Astrocyte of the cerebellum (primary cell): ENCODE measurements at regions not wholly inside any gene's neighbourhood (a gene's known extent, or its start where the extent isn't known, plus 50 kb on each side); places are given as distances from the start of the nearest gene placed in this dataset.

Experiments
- DNase-seq: peaks from one replicate; pipeline ENCODE4 v3.0.0-alpha.2; 2011; ENCODE audit warnings: low read depth
- H3K4me3 ChIP-seq: 2 replicates; pipeline ENCODE4 v1.5.1; 2011; ENCODE audit warnings: mild to moderate bottlenecking, low read depth, low read length, moderate library complexity
- in situ Hi-C: cut with HindIII; loops from 2 replicates; pipeline ENCODE4 v1.10.0; 2017; ENCODE audit warnings: low sequenced_read_pairs
- TF ChIP-seq, protein P1 (sequence below): IDR thresholded peaks from 2 replicates; pipeline ENCODE4 v1.5.1; 2012; ENCODE audit warnings: low read length, low read depth, moderate library complexity, mild to moderate bottlenecking; ENCODE audit errors: missing control alignments

DNA sequence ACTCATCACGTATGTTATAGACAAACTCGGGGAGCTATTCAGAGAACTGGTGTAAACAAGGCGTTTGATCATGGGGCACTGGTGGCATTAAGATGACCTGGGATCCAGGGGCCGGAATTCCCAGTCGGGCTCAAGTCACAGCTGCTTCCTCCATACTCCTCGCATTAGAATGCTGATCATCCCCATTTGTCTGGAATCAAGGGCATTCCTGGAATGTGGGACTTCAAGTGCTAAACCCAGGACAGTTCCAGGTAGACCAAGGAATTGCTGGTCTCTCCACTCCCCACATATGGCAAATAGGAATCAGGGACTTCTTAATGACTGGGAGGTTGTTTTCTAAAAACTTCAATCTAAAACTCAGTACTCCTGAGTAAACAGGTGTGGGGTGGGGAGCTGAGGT lies 355.7 kb upstream of the RAB6C start:
- H3K4me3 ChIP-seq: no peak overlapping the region
- TF ChIP-seq, protein P1, sequence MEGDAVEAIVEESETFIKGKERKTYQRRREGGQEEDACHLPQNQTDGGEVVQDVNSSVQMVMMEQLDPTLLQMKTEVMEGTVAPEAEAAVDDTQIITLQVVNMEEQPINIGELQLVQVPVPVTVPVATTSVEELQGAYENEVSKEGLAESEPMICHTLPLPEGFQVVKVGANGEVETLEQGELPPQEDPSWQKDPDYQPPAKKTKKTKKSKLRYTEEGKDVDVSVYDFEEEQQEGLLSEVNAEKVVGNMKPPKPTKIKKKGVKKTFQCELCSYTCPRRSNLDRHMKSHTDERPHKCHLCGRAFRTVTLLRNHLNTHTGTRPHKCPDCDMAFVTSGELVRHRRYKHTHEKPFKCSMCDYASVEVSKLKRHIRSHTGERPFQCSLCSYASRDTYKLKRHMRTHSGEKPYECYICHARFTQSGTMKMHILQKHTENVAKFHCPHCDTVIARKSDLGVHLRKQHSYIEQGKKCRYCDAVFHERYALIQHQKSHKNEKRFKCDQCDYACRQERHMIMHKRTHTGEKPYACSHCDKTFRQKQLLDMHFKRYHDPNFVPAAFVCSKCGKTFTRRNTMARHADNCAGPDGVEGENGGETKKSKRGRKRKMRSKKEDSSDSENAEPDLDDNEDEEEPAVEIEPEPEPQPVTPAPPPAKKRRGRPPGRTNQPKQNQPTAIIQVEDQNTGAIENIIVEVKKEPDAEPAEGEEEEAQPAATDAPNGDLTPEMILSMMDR: no peak
- in situ Hi-C loops: no loop called here
- DNase-seq: no peak

DNA sequence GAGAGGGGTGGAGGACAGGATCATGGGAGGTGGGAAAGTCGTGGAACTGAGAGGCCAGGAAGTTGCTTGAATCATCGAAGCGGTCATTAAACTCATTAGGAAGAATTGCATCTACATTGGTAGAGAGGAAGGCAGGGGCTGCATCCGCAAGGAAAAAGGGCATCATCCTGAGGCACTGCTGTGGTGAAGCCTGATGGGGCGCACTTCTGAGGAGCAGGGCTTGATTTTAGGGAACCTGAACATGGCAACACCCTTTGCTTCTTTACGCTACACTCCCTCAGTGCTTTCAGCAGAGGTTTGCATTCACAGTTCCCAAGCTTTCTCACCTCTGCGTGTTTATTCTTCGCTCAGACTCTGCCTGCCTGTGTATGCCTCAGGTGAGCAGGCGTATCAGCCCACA lies 352.0 kb upstream of the RAB6C start:
- no peak for DNase-seq
- H3K4me3 ChIP-seq: no peak overlapping the region
- TF ChIP-seq, protein P1: no peak
- in situ Hi-C loops: no loop called here

DNA sequence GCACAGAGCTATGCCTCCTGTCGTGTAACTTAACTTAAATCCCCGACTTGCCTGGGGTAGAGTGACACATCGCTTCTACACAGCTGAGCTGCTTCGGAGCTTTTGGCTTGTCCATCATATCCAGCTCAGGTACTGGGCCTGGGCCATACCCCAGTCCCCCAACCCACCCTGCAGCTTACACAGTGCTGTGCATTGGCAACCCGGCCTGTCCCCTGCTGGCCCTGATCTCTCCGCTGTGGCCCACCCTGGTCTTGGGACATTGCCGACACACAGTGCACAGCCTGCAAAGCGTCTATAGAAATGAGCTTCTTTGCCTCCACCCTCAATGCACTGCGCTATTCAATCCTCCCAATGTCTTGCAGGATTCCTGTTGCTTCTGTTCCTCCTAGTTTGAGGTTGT lies 342.8 kb upstream of the RAB6C start:
- DNase-seq: no peak
- TF ChIP-seq, protein P1: no peak
- no peak overlapping the region for H3K4me3 ChIP-seq
- in situ Hi-C loops: no loop called here

DNA sequence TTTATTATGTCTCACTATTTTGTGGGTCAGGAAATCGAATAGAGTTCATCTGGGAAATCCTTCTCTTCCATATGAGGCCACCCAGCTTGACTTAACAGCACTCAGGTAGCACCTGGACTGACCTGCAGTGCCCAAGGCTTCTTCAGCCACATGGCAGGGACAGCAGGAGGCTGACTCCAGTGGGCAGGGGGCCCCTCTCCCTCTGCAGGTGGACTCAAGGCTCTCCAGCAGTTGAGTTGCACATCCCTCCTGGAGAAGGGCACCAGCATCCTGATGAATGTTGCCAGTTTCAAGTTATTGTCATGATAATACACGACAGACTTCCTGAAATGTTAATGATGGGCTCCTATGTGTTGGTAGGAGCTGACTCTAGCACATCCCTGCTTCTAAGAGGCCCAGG lies 338.1 kb upstream of the RAB6C start:
- no peak for DNase-seq
- in situ Hi-C loops: loop anchor here (5.0 kb wide), 1 partner anchor 59 kb away; no protein-coding TSS in a partner anchor
- H3K4me3 ChIP-seq: no peak overlapping the region
- TF ChIP-seq, protein P1: no peak

DNA sequence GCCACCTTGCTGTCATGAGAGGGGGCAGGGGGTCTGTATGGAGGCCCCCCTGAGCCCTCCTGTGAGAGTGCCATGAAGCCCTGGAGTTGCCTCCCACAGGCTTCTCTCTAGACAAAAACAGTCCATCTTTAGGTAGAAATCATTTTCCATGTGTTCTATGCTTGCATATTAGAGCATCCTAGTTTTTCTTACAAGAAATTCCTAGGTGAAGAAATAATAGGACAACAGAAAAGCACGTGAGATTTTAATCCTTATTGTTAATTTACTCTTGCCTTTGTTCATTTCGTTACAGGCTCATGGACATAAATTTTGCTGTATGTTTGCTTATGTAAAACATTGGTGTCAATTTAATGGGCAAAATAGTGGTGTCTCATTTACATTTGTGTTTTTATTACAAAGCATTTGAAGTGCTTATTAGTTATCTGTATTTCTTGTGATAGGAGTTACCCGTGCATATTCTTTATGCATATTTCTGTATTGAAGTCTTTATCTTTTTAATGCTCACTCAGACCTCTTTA lies 336.9 kb upstream of the RAB6C start:
- in situ Hi-C loops: loop anchor here (5.0 kb wide), 1 partner anchor 60 kb away; no protein-coding TSS in a partner anchor
- DNase-seq: no peak
- H3K4me3 ChIP-seq: no peak overlapping the region
- TF ChIP-seq, protein P1: no peak

DNA sequence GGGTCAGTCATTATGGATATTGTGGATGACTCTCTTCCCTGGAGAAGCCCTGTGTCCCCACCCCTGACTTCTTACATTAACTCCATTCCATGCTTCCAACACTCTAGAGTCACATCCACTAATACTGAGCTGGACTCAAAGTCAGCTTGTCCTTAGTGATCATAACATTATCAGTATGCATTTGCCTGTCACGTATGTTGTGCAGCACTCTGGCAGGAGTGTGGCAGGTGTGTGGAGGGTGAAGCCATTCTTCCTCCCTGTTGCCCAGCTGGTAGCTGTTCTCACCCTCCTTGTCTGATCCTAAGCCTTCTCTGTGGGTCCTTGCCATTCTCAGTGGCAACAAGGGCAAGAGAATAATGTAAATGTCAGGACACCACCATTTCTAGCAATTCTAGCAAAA lies 334.1 kb upstream of the RAB6C start:
- no peak for DNase-seq
- in situ Hi-C loops: no loop called here
- TF ChIP-seq, protein P1: no peak
- no peak overlapping the region for H3K4me3 ChIP-seq
